Hepatocyte (in vitro differentiated cells): ENCODE measurements at regions not wholly inside any gene's neighbourhood (a gene's known extent, or its start where the extent isn't known, plus 50 kb on each side); places are given as distances from the start of the nearest gene placed in this dataset.

Experiments used
- CTCF ChIP-seq: fragments of 200-600 bp; sonication (generic); IDR thresholded peaks from 2 replicates; pipeline ENCODE4 v1.5.1; 2016; ENCODE audit warnings: antibody characterized with exemption, mild to moderate bottlenecking; ENCODE audit not compliant: poor library complexity
- EZH2phosphoT487 ChIP-seq: fragments of 200-600 bp; sonication (generic); IDR thresholded peaks from one replicate; pipeline ENCODE4 v1.6.1; 2018; ENCODE audit warnings: antibody characterized with exemption, mild to moderate bottlenecking, low read depth, moderate library complexity; ENCODE audit not compliant: unreplicated experiment, severe bottlenecking

- no peak for TF ChIP-seq CTCF
- TF ChIP-seq EZH2phosphoT487 = no peak
These were observed 331.6 kb downstream of the BCOR start for GRCh38 chrX:39766085-39766726.
